ENCODE measurements at regions not wholly inside any gene's neighbourhood (a gene's known extent, or its start where the extent isn't known, plus 50 kb on each side); places are given as distances from the start of the nearest gene placed in this dataset.

- no peaks in the 10 kb centered on the region for H3K9me3 Mint-ChIP-seq (ENCODE audit: low read depth)
- peaks cover 19% of the 10 kb centered on the region for H3K27me3 Mint-ChIP-seq
- DNase-seq (ENCODE audit: low spot score, unreplicated experiment) = no peak
- no peak overlapping the region for H3K4me3 Mint-ChIP-seq (ENCODE audit: low read depth)
- H3K4me1 Mint-ChIP-seq (ENCODE audit: low read depth) = no peaks in the 10 kb centered on the region
- no peak for TF ChIP-seq CTCF (IDR thresholded peaks at IDR 0.05; ENCODE audit: unreplicated experiment)
- H3K36me3 Mint-ChIP-seq (ENCODE audit: insufficient read depth) = no peaks in the 10 kb centered on the region
- H3K27ac Mint-ChIP-seq = no peak overlapping the region
Measured at GRCh38 chr19:29421196-29421545, 104.6 kb upstream of the VSTM2B start.

DNA sequence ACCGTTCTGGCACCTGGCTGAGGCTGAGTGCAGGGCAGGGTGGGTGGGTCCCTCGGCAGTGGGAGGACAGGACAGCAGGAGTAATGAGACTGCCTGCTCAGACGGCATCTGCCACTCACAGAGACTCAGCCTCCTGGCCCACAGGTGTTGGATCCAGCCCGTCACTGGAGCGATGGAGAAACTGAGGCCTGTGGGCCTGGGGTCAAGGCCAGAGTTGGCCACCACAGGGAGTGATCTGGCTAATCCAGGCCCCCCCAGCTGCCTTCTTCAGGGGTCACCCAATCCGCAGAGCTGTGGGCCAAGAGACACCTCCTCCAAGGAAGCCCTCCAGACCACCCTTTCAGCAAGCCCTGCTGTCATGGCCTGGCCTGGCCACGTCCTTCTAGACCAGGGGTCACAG lies 103.7 kb upstream of the VSTM2B start:
- no peak for TF ChIP-seq CTCF (IDR thresholded peaks at IDR 0.05; ENCODE audit: unreplicated experiment)
- DNase-seq (ENCODE audit: low spot score, unreplicated experiment) = no peak

GRCh38 chr19:29422486-29423085 lies 103.2 kb upstream of the VSTM2B start:
- TF ChIP-seq CTCF (IDR thresholded peaks at IDR 0.05; ENCODE audit: unreplicated experiment) = no peak
- H3K4me1 Mint-ChIP-seq (ENCODE audit: low read depth) = no peaks in the 10 kb centered on the region
- no peaks in the 10 kb centered on the region for H3K36me3 Mint-ChIP-seq (ENCODE audit: insufficient read depth)
- peaks cover 5% of the 10 kb centered on the region for H3K9me3 Mint-ChIP-seq (ENCODE audit: low read depth)
- no peak overlapping the region for H3K4me3 Mint-ChIP-seq (ENCODE audit: low read depth)
- H3K27me3 Mint-ChIP-seq = peaks cover 15% of the 10 kb centered on the region
- no peak for DNase-seq (ENCODE audit: low spot score, unreplicated experiment)
- no peak overlapping the region for H3K27ac Mint-ChIP-seq

More for the DNA sequence above, 103.7 kb upstream of the VSTM2B start:
- no peaks in the 10 kb centered on the region for H3K36me3 Mint-ChIP-seq (ENCODE audit: insufficient read depth)
- no peak overlapping the region for H3K27ac Mint-ChIP-seq
- H3K4me3 Mint-ChIP-seq (ENCODE audit: low read depth) = no peak overlapping the region
- peaks cover 15% of the 10 kb centered on the region for H3K27me3 Mint-ChIP-seq
- no peaks in the 10 kb centered on the region for H3K4me1 Mint-ChIP-seq (ENCODE audit: low read depth)
- peaks cover 1% of the 10 kb centered on the region for H3K9me3 Mint-ChIP-seq (ENCODE audit: low read depth)

GRCh38 chr19:29428071-29428470 lies 97.7 kb upstream of the VSTM2B start:
- H3K36me3 Mint-ChIP-seq (ENCODE audit: insufficient read depth) = no peaks in the 10 kb centered on the region
- H3K27ac Mint-ChIP-seq = no peak overlapping the region
- no peak overlapping the region for H3K4me3 Mint-ChIP-seq (ENCODE audit: low read depth)
- DNase-seq (ENCODE audit: low spot score, unreplicated experiment) = no peak
- peaks cover 5% of the 10 kb centered on the region for H3K9me3 Mint-ChIP-seq (ENCODE audit: low read depth)
- no peak for TF ChIP-seq CTCF (IDR thresholded peaks at IDR 0.05; ENCODE audit: unreplicated experiment)
- H3K4me1 Mint-ChIP-seq (ENCODE audit: low read depth) = no peaks in the 10 kb centered on the region
- H3K27me3 Mint-ChIP-seq = peaks cover 29% of the 10 kb centered on the region

GRCh38 chr19:29429021-29429420 lies 96.8 kb upstream of the VSTM2B start:
- DNase-seq (ENCODE audit: low spot score, unreplicated experiment) = no peak
- no peak for TF ChIP-seq CTCF (IDR thresholded peaks at IDR 0.05; ENCODE audit: unreplicated experiment)
- H3K27me3 Mint-ChIP-seq = peaks cover 22% of the 10 kb centered on the region
- peaks cover 5% of the 10 kb centered on the region for H3K9me3 Mint-ChIP-seq (ENCODE audit: low read depth)
- H3K4me3 Mint-ChIP-seq (ENCODE audit: low read depth) = no peak overlapping the region
- no peaks in the 10 kb centered on the region for H3K36me3 Mint-ChIP-seq (ENCODE audit: insufficient read depth)
- no peaks in the 10 kb centered on the region for H3K4me1 Mint-ChIP-seq (ENCODE audit: low read depth)
- H3K27ac Mint-ChIP-seq = no peak overlapping the region
